RPMI7951 (cell line): ENCODE measurements at regions not wholly inside any gene's neighbourhood (a gene's known extent, or its start where the extent isn't known, plus 50 kb on each side); places are given as distances from the start of the nearest gene placed in this dataset.

Experiments
- DNase-seq: peaks from one replicate; pipeline ENCODE4 v3.0.0-alpha.2; 2012; ENCODE audit warnings: low read depth

GRCh38 chr15:88742161-88742560 lies 61.1 kb upstream of the ACAN start:
- DNase-seq, result no peak

DNA sequence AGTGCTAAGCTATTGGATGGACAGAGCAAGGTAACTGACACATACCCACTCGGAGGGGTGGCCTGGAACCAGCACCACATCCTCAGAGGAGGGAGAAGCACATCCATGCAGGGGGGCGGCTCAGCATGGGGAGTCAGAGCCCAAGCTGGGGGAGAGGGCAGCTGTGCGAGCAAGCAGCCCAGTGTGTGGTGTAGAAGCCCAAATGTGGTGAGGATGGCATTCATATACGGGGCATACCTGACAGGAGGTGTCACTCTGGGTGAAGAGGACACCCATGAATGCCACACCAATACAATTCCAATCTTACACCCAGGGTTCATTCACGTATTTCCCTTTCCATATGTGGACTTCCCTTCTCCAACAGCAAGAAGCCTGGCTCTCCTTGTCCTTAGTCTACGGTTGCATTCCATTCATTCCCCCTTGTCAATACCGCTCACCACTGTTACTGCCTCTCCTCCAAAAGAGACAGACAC lies 58.7 kb upstream of the ACAN start:
- DNase-seq, result no peak

DNA sequence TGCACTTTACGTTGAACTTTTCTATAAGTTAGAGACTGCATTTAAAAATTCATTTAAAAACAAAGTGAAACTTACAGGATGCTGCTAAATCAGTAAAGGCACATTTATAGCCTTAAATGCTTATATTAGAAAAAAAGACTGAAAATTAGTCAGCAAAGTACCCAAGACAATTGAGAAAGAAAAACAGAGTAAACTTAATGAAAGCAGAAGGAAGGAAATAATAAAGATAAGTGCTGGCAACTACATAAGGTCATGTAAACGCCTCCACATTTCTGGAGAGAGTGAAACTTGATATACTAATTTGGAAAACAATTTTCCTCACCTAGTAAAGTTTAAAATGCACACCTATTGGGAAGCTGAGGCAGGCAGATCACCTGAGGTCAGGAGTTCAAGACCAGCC lies 58.2 kb upstream of the ACAN start:
- DNase-seq, result no peak

DNA sequence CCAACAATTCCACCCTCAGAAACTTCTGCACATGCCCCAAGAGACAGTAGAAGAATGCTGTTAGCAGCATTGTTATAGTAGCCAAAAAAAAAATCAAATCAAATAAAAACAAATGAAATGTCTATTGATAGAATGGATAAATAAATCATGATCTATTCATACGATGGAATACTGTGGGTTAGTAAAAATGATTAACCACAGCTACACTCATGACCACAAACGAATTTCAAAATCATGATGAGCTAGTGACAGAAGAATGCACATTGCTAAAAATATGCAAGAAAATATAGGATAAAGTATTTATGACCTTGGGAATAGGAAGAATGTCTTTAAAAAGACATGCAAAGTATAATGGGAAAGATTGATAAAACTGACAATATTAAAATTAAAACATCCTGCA lies 57.5 kb upstream of the ACAN start:
- DNase-seq, result peak; percentile 48

- DNase-seq, result no peak
Observed at GRCh38 chr15:88746451-88746850, 56.8 kb upstream of the ACAN start.

GRCh38 chr15:88747111-88747510 lies 56.1 kb upstream of the ACAN start:
- DNase-seq, result no peak

- DNase-seq, result no peak
Observed at GRCh38 chr15:88747631-88748030, 55.6 kb upstream of the ACAN start.

GRCh38 chr15:88748081-88748480 lies 55.2 kb upstream of the ACAN start:
- no peak for DNase-seq

DNA sequence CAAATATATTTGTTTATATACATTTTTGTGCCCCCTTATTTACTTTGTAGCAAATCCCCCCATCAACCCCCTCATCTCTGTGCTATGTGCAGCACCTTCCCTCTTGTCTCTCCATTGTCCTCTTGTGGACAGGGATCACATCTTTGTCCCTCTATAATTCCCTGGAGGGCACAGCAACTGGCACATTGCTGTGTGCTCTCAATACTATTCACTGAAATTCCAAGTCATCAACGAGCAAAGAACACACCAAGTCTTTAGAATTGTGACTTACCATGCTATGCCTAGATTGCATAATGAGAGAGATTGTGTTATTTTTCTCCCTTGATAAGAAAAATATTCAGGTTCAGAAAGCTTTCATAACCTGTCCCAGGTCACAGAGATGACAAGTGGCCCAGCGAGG lies 54.6 kb upstream of the ACAN start:
- no peak for DNase-seq

DNA sequence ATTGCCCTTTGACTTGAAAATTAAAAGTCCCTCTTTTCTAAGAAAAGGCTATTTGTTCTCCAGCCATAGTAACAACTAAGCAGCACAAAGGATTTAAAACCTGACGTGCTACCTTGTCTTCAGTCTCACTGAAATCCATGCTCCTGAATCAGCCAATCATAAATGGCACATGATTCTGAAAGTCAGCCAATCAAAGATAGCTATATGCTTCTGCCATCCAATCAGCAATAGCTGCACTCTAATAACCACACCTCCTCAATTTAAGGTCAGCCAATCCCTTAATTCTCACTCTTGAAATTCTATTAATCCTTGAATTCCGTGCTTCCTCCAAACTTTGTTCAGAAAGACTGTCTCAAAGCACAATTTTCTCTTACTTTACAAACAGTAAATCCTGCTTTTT lies 53.5 kb upstream of the ACAN start:
- DNase-seq, result no peak

- DNase-seq, result no peak
Observed at GRCh38 chr15:88752501-88752900, 50.7 kb upstream of the ACAN start.

DNA sequence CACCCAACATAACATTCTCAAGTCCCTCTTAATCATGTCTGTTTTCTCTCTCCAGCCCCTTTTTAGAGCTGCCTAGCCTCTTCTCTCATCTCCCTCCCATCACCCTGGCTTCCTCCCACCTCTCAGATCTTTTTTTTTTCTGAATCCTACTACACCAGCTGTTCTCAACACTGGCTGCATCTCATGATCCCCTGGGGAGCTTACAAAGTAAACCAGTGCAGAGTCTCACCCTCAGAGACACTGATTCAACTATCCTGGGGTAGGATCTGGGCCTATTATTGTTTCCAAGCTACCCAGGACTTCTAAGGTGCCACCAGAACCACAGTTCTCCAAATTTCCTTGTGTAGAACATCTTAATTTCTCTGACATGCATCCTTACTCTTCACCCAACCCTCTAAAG lies 50.3 kb upstream of the ACAN start:
- no peak for DNase-seq
